ENCODE measurements at regions not wholly inside any gene's neighbourhood (a gene's known extent, or its start where the extent isn't known, plus 50 kb on each side); places are given as distances from the start of the nearest gene placed in this dataset.
"Not testable (repeated sequence)": the region's sequence is repeated elsewhere in the genome, so short reads cannot be mapped to it uniquely, and the experiment has no call there.

DNA sequence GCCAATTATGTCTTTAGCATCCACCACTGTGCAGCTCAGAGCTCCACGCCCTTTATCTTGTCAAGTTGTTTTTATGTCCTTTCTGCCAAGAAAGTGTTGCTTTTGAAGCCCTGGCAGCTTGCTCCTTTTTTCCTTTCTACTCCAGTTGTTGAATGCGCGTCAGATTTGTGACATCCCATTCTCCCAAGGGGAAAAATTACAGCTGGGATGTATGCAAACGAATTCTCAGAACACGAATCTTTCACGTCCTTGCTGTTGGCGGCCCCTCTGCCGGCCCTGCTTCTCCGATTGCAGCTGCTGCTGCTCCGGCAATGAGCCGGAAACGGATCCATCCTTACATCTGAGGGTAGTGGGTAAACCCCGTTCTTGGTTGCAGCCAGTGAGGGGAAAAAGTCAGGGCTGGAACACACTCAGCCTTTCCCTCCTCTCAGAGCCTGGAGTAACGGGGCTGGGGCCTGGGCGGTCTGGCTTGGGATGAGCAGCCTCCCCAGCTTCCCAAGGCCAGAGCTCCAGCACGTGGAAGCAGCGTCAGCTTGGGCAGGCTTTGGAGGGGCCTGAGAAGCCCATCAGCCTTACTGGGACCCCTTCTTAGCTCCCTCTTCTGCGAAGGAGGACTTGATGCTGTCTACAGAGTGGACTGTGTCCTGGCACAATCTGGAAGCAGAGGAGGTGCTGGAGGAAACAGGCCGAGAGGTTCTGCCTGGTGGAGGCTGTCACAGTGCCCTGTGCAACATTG lies 79.0 kb upstream of the CHST15 start:
- H3K27me3 Mint-ChIP-seq = peaks cover 15 to 17% of the 10 kb centered on the region in 2 donors
- no peaks in the 10 kb centered on the region for H3K9me3 Mint-ChIP-seq
- ATAC-seq (replicated peaks) = no peak
- no peaks in the 10 kb centered on the region for H3K36me3 Mint-ChIP-seq
- no peak for DNase-seq
- H3K27ac Mint-ChIP-seq = no peak overlapping the region
- peaks cover 12 to 22% of the 10 kb centered on the region in 2 donors for H3K4me1 Mint-ChIP-seq
- no peak overlapping the region for H3K4me3 Mint-ChIP-seq

DNA sequence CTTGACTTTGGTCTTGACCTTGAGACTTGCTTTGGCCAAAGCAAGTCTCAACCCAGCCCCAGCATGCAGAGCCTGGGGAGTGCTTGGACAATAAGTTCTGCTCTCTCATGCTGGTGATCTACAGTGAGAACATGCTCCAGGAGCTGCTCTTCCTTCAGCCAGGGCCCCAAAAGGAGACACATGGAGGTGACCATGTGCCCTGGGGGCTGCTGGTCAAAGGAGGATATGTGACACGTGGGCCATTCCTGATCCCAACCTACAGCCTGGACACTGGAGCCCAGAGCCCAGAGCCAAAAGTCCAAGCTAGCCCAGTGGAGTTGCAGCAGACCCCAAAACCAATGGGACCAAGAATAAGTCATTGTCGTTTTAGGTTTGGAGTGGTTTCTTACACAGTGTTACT lies 78.2 kb upstream of the CHST15 start:
- H3K36me3 Mint-ChIP-seq = no peaks in the 10 kb centered on the region
- DNase-seq (no peak), ATAC-seq (replicated peaks) (no peak)
- peaks cover 2 to 4% of the 10 kb centered on the region in 2 donors for H3K9me3 Mint-ChIP-seq
- H3K4me3 Mint-ChIP-seq = no peak overlapping the region
- H3K4me1 Mint-ChIP-seq = peaks cover 11 to 17% of the 10 kb centered on the region in 2 donors
- peaks cover 8 to 9% of the 10 kb centered on the region in 2 donors for H3K27me3 Mint-ChIP-seq
- no peak overlapping the region for H3K27ac Mint-ChIP-seq

DNA sequence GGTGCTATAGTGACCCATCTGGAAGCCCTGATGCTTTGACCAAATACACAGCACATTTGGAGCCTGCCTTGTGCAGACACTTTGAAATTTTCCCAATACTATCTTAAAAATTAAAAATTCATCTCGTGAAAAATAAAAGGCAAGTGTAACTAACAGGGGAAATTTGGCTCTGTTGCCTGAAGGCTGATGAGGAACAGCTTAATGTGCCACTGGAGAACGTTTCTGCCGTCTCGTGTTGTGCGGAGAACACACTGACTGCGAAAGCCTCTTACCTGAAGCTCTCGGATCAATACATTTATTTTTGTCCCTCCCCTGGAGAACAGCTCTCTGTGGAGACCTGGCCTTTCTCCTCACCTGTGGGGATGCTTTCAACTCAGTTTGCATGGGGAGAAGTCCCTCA lies 77.2 kb upstream of the CHST15 start:
- DNase-seq = no peak
- Mint-ChIP-seq H3K9me3 (peaks cover 2 to 4% of the 10 kb centered on the region in 2 donors), H3K36me3 (no peaks in the 10 kb centered on the region), H3K4me1 (peaks cover 2 to 7% of the 10 kb centered on the region in 2 donors), H3K4me3 (no peak overlapping the region), H3K27me3 (peaks cover 0 to under 1% of the 10 kb centered on the region in 2 donors), H3K27ac (no peak overlapping the region)
- ATAC-seq (replicated peaks) = no peak

DNA sequence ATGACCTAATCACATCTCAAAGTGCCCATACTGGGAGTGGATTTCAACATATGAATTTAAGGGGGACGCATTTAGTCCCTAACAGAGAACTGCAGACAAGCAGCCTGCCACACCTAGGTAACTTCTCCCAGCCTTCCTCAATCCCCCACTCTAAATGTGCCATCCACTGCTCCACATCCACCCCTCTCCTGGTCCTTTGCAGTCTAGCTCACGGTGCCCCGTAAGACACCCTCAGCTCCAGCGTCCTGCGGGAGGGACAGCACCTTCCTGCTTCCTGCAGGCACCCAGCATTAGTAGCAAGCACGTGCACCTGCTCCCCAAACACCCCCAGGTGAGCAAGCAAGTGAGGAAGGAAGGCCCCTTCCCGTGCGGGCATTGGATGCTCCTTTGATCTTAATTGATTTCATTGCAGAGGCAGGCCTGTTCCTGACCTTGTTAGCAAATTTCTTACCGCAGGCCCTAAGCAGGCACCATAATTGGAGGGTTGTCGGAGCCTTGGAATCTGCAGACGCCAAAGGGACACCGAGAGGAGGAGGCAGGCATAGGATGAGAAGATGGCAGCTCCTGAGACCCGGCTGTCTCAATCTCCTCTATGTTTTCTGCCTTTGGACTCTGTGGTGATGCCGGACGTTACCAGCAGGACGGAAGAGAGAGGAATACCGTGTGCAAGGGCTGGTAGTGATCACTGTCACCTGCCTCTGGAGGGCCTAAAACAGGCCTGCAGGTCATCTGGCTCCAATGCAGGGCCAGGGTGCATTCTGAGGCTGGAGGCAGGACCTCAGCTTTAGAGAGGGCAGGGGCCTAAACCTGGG lies 75.8 kb upstream of the CHST15 start:
- ATAC-seq (replicated peaks) (no peak), DNase-seq (no peak)
- Mint-ChIP-seq H3K4me3 (no peak overlapping the region), H3K36me3 (no peaks in the 10 kb centered on the region), H3K27me3 (peaks cover 0 to 6% of the 10 kb centered on the region in 2 donors), H3K27ac (no peak overlapping the region), H3K9me3 (peaks cover 2 to 4% of the 10 kb centered on the region in 2 donors), H3K4me1 (peaks cover 0 to 2% of the 10 kb centered on the region in 2 donors)

DNA sequence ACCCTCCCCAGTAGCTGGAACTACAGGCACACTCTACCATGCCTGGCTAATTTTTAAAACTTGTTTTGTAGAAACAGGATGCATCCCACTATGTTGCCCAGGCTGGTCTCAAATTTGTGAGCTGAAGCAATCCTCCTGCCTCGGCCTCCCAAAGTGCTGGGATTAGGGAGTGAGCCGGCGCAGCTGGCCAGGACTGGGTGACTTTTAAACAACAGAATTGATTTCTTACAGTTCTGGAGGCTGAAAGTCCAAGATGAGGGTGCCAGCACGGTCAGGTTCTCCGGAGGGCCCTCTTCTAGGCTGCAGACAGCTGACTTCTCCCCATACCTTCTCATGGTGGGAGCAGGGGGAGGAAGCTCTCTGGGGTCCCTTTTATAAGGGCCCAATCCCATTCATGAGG lies 75.2 kb upstream of the CHST15 start:
- H3K9me3 Mint-ChIP-seq = peaks cover 2 to 4% of the 10 kb centered on the region in 2 donors
- peaks cover 0 to 2% of the 10 kb centered on the region in 2 donors for H3K4me1 Mint-ChIP-seq
- H3K27ac Mint-ChIP-seq = no peak overlapping the region
- no peak overlapping the region for H3K4me3 Mint-ChIP-seq
- H3K36me3 Mint-ChIP-seq = no peaks in the 10 kb centered on the region
- H3K27me3 Mint-ChIP-seq = peaks cover 0 to 6% of the 10 kb centered on the region in 2 donors
- ATAC-seq (replicated peaks) = no peak
- no peak for DNase-seq

DNA sequence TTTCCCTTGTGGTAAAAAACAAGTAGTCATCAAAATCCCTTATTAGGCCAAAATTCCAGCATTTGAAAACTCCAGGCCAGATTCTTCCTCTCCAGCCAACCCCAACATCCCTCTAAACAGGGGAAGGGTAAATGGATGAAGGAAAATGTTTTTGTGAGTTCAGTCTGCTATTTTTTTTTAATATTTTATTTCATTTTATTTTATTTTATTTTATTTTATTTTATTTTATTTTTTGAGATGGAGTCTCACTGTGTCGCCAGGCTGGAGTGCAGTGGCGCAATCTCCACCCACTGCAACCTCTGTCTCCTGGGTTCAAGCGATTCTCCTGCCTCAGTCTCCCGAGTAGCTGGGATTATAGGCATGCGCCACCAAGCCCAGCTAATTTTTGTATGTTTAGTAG lies 74.5 kb upstream of the CHST15 start:
- not testable (repeated sequence) for H3K4me3 Mint-ChIP-seq; H3K4me1 Mint-ChIP-seq; ATAC-seq (replicated peaks); DNase-seq; H3K9me3 Mint-ChIP-seq; H3K27me3 Mint-ChIP-seq; H3K27ac Mint-ChIP-seq; H3K36me3 Mint-ChIP-seq

DNA sequence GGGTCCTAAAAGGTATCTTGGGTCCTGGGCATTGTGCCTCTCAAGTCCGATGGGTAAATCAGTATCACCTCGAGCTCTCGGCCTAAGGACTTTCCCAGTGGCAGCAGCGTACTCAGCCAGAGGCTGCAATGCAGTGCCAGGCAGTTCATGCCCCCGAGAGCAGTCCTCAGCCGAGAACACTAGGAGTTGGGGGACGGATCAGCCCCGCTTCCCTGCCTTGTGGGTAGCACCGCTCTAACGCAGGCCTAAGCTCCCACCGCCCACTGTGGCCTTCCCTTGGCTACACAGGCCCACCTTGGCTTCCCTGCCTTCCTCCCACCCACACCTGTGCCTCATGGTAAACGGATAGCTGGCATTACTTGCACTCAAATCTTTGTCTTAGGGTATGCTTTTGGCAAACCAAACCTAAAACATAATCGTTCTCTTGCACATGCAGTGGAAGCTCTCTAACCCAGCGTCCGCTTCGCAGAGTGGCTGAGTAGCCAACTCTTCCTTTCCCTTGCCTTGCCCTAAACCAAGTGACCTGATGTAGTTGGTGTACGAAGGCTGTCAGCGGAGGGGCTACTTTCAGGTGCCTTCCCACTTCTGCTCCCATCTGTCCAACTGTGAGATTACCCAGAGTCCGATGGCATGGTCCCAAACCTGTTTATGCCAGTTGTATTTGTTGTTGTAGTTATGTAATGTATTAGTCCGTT lies 73.2 kb upstream of the CHST15 start:
- ATAC-seq (replicated peaks) = no peak
- H3K4me1 Mint-ChIP-seq = peaks cover 0 to 2% of the 10 kb centered on the region in 2 donors
- no peak overlapping the region for H3K4me3 Mint-ChIP-seq
- no peak overlapping the region for H3K27ac Mint-ChIP-seq
- no peaks in the 10 kb centered on the region for H3K36me3 Mint-ChIP-seq
- no peak for DNase-seq
- H3K9me3 Mint-ChIP-seq = peaks cover 2 to 4% of the 10 kb centered on the region in 2 donors
- H3K27me3 Mint-ChIP-seq = peaks cover 9 to 14% of the 10 kb centered on the region in 2 donors

DNA sequence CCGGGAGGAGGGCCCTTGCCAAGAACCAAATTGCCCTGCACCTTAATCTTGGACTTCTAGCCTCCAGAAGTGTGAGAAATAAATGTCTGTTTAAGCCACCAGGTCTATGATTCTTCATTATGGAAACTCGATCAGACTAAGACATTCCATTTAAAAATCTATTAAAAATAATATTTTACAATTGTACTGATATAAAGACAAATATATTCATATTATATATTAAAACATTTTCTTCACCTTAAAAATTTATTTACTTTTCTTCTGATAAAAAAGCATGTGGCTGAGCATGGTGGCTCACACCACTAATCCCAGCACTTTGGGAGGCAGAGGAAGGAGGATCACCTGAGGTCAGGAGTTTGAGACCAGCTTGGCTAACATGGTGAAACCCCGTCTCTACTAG lies 72.4 kb upstream of the CHST15 start:
- peaks cover 0 to 2% of the 10 kb centered on the region in 2 donors for H3K4me1 Mint-ChIP-seq
- H3K36me3 Mint-ChIP-seq = no peaks in the 10 kb centered on the region
- DNase-seq (no peak), ATAC-seq (replicated peaks) (no peak)
- H3K9me3 Mint-ChIP-seq = peaks cover 2 to 4% of the 10 kb centered on the region in 2 donors
- no peak overlapping the region for H3K4me3 Mint-ChIP-seq
- peaks cover 13 to 19% of the 10 kb centered on the region in 2 donors for H3K27me3 Mint-ChIP-seq
- no peak overlapping the region for H3K27ac Mint-ChIP-seq

DNA sequence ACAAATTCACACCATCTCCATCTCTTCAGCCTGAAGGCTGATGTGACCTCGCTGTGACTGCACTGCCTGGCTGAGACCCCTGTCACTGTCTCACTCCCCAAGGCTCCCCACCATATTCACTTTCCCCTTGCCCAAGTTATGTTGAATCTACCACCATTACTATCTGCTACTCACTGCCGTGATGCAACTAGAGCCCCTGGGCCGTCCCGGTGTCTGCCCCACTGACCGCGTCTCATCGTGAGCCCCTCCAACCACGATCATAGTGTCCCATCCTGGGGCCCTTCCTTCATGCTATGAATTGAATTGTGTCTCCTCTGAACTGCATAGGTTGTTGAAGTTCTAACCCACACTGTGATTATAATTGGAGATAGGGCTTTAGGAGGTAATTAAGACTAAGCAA lies 71.9 kb upstream of the CHST15 start:
- Mint-ChIP-seq H3K4me1 (peaks cover 0 to 2% of the 10 kb centered on the region in 2 donors), H3K9me3 (peaks cover 2 to 4% of the 10 kb centered on the region in 2 donors), H3K4me3 (no peak overlapping the region), H3K27me3 (peaks cover 13 to 19% of the 10 kb centered on the region in 2 donors), H3K27ac (no peak overlapping the region), H3K36me3 (no peaks in the 10 kb centered on the region)
- no peak for DNase-seq
- ATAC-seq (replicated peaks) = no peak

DNA sequence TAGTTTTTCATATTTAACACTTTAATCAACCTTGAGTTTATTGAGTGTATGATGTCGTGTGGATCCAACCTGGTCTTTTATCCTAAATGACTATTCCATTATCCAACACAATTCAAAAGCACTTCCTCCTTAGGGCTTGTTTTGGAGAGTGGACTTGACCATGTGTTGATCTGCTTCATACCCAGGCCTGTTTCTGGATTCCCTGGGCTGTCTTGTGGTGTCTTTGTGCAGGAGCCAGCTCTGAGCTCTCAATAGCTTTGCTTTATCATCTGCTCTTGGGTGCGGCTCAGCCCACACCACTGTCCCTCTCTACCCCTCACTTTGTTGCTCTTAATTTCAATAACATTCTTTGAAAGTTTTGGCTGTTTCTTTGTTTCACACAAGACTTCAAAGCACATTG lies 70.9 kb upstream of the CHST15 start:
- Mint-ChIP-seq H3K27ac (no peak overlapping the region), H3K36me3 (no peaks in the 10 kb centered on the region), H3K27me3 (peaks cover 13 to 19% of the 10 kb centered on the region in 2 donors), H3K4me3 (no peak overlapping the region), H3K9me3 (peaks cover 2 to 4% of the 10 kb centered on the region in 2 donors), H3K4me1 (peaks cover 0 to 2% of the 10 kb centered on the region in 2 donors)
- no peak for DNase-seq
- no peak for ATAC-seq (replicated peaks)

DNA sequence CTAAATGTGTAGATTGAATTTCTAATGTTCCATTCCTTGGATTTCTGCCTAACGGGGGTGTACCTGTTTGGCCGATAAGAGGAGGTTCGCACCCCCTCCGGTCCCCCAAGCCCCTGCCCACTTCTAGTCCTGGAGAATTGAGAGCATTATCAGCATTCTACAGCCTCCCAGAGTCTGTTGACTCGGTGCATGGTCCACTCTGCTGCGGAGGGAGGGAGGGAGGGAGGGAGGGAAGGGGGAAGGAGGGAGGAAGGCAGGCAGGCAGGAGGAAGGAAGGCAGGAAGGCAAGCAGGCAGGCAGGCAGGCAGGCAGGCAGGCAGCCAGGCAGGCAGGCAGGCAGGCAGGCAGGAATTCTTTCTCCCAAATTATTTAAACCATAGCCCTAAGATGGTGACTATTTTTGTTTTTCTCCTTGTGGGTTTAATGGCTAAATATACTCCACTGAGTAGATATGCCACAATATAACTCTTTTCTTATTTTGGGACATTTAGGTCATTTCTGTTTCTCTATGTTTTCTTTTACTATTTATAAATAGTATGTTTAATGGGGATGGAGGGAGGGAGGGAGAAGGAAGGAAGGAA lies 69.5 kb upstream of the CHST15 start:
- Mint-ChIP-seq H3K4me3 (no peak overlapping the region), H3K36me3 (peaks cover 0 to 1% of the 10 kb centered on the region in 2 donors), H3K4me1 (peaks cover 0 to 2% of the 10 kb centered on the region in 2 donors), H3K27ac (no peak overlapping the region), H3K27me3 (peaks cover 13 to 19% of the 10 kb centered on the region in 2 donors), H3K9me3 (peaks cover 3 to 5% of the 10 kb centered on the region in 2 donors)
- ATAC-seq (replicated peaks) (no peak), DNase-seq (no peak)

DNA sequence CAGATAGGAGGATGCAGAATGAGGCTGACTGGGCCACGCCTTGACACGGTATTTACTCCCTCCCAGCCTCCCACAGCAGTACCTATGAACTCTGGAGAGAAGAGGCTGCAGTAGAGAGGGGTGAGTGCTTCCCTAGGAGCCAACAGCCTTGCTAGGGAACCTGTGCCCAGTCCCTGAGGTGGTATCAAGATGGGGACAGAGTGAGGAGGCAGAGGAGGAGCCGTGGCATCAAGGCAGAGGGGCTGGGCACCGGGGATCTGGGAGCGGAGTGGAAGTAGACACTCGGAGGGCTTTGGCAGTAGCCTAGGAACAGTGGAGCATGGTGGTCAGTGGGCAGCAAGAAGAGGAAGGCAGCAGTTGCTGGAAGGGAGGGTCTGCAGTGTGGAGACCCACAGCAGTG lies 68.7 kb upstream of the CHST15 start:
- Mint-ChIP-seq H3K27ac (no peak overlapping the region), H3K4me1 (peaks cover 0 to 2% of the 10 kb centered on the region in 2 donors)

DNA sequence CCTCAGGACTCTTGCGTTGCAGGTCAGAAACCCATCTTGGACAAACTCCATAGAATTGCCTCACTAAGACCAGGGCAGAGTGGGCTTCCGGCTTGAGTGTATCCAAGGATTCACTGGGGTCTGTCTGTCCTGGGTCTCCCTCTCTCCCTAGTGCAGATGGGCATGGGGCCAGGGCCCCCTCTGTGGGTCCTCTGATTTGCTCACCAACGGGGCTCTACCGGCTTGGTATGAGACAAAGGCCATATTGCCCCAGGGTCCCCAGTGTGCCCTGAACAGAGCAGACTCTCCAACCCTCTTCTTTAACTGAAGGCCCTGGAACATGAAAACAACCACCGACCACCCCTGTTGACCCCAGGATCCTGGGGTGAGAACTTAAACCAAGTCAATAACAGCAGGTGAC lies 68.2 kb upstream of the CHST15 start:
- no peak for ATAC-seq (replicated peaks)
- Mint-ChIP-seq H3K4me1 (no peaks in the 10 kb centered on the region), H3K27ac (no peak overlapping the region), H3K4me3 (no peak overlapping the region), H3K36me3 (peaks cover 0 to 5% of the 10 kb centered on the region in 2 donors), H3K27me3 (peaks cover 13 to 19% of the 10 kb centered on the region in 2 donors), H3K9me3 (peaks cover 3% of the 10 kb centered on the region in 2 donors)
- no peak for DNase-seq

More for the DNA sequence above, 68.7 kb upstream of the CHST15 start:
- Mint-ChIP-seq H3K4me3 (no peak overlapping the region), H3K27me3 (peaks cover 13 to 19% of the 10 kb centered on the region in 2 donors), H3K36me3 (peaks cover 0 to 5% of the 10 kb centered on the region in 2 donors), H3K9me3 (peaks cover 5 to 6% of the 10 kb centered on the region in 2 donors)
- ATAC-seq (replicated peaks) (no peak), DNase-seq (no peak)
